GM10847 (cell line): ENCODE measurements at regions not wholly inside any gene's neighbourhood (a gene's known extent, or its start where the extent isn't known, plus 50 kb on each side); places are given as distances from the start of the nearest gene placed in this dataset.

Source experiments
- POLR2A ChIP-seq: IDR thresholded peaks from 2 replicates; pipeline ENCODE4 v1.6.1; 2011; ENCODE audit not compliant: insufficient read length; ENCODE audit errors: extremely low read depth

- no peak for TF ChIP-seq POLR2A
Measured at GRCh38 chr6:56739836-56740815, 97.4 kb upstream of the DST start.

- TF ChIP-seq POLR2A: no peak
Measured at GRCh38 chr6:56736804-56737203, 94.1 kb upstream of the DST start.

- no peak for TF ChIP-seq POLR2A
Measured at GRCh38 chr6:56734335-56734734, 91.6 kb upstream of the DST start.

- no peak for TF ChIP-seq POLR2A
Measured at GRCh38 chr6:56733211-56733697, 90.6 kb upstream of the DST start.

- TF ChIP-seq POLR2A: no peak
Measured at GRCh38 chr6:56732517-56732916, 89.8 kb upstream of the DST start.

GRCh38 chr6:56730663-56731529 is 88.2 kb upstream of the DST start:
- no peak for TF ChIP-seq POLR2A

- no peak for TF ChIP-seq POLR2A
Measured at GRCh38 chr6:56729719-56730118, 87.0 kb upstream of the DST start.

GRCh38 chr6:56727097-56727850 is 84.6 kb upstream of the DST start:
- no peak for TF ChIP-seq POLR2A

- no peak for TF ChIP-seq POLR2A
Measured at GRCh38 chr6:56725254-56725653, 82.6 kb upstream of the DST start.

- no peak for TF ChIP-seq POLR2A
Measured at GRCh38 chr6:56724455-56724854, 81.8 kb upstream of the DST start.

- TF ChIP-seq POLR2A: no peak
Measured at GRCh38 chr6:56720882-56721281, 78.2 kb upstream of the DST start.

GRCh38 chr6:56718236-56718635 is 75.5 kb upstream of the DST start:
- TF ChIP-seq POLR2A: no peak

- TF ChIP-seq POLR2A: no peak
Measured at GRCh38 chr6:56716229-56716628, 73.5 kb upstream of the DST start.

- no peak for TF ChIP-seq POLR2A
Measured at GRCh38 chr6:56715741-56716140, 73.1 kb upstream of the DST start.

GRCh38 chr6:56714982-56715456 is 72.3 kb upstream of the DST start:
- TF ChIP-seq POLR2A: no peak
